HL-60 (cell line): ENCODE measurements at regions not wholly inside any gene's neighbourhood (a gene's known extent, or its start where the extent isn't known, plus 50 kb on each side); places are given as distances from the start of the nearest gene placed in this dataset.

Source experiments
- GABPA ChIP-seq: IDR thresholded peaks from 2 replicates; pipeline ENCODE4 v1.6.1; 2012; ENCODE audit warnings: low read depth
- POLR2AphosphoS5 ChIP-seq: IDR thresholded peaks from 2 replicates; pipeline ENCODE4 v1.6.1; 2012; ENCODE audit warnings: low read depth
- SPI1 ChIP-seq: IDR thresholded peaks from 2 replicates; pipeline ENCODE4 v1.6.1; 2012; ENCODE audit warnings: low read depth, mild to moderate bottlenecking, borderline replicate concordance
- TF ChIP-seq, protein P1 (sequence below): IDR thresholded peaks from one replicate; pipeline ENCODE4 v1.5.1; 2011; ENCODE audit warnings: low read length, control low read depth, inconsistent platforms; ENCODE audit not compliant: insufficient read depth
- TF ChIP-seq, protein P2 (sequence below): IDR thresholded peaks from 2 replicates; pipeline ENCODE4 v1.6.1; 2012; ENCODE audit warnings: low read depth; ENCODE audit not compliant: insufficient replicate concordance

DNA sequence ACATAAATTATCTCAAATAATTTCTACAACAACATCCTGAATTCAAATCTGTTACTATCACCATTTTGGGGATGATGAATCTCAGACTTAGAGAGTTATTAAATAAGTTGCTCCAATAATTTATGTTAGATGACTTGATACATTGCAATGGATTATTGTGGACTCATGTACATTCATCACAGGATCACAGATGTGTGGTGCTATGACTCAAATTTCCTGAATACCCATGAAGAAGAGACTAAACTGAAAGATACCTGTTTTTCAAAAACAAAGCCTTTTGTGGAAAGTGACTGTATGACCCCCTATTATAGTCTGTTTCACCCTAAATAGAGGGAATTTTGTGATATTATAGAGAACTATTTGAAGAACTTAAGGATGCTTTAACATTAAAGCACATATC is 315.0 kb downstream of the PLA2G4A start:
- TF ChIP-seq, protein P1, sequence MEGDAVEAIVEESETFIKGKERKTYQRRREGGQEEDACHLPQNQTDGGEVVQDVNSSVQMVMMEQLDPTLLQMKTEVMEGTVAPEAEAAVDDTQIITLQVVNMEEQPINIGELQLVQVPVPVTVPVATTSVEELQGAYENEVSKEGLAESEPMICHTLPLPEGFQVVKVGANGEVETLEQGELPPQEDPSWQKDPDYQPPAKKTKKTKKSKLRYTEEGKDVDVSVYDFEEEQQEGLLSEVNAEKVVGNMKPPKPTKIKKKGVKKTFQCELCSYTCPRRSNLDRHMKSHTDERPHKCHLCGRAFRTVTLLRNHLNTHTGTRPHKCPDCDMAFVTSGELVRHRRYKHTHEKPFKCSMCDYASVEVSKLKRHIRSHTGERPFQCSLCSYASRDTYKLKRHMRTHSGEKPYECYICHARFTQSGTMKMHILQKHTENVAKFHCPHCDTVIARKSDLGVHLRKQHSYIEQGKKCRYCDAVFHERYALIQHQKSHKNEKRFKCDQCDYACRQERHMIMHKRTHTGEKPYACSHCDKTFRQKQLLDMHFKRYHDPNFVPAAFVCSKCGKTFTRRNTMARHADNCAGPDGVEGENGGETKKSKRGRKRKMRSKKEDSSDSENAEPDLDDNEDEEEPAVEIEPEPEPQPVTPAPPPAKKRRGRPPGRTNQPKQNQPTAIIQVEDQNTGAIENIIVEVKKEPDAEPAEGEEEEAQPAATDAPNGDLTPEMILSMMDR, result no peak
- TF ChIP-seq POLR2AphosphoS5, result no peak
- TF ChIP-seq GABPA, result no peak
- TF ChIP-seq, protein P2, sequence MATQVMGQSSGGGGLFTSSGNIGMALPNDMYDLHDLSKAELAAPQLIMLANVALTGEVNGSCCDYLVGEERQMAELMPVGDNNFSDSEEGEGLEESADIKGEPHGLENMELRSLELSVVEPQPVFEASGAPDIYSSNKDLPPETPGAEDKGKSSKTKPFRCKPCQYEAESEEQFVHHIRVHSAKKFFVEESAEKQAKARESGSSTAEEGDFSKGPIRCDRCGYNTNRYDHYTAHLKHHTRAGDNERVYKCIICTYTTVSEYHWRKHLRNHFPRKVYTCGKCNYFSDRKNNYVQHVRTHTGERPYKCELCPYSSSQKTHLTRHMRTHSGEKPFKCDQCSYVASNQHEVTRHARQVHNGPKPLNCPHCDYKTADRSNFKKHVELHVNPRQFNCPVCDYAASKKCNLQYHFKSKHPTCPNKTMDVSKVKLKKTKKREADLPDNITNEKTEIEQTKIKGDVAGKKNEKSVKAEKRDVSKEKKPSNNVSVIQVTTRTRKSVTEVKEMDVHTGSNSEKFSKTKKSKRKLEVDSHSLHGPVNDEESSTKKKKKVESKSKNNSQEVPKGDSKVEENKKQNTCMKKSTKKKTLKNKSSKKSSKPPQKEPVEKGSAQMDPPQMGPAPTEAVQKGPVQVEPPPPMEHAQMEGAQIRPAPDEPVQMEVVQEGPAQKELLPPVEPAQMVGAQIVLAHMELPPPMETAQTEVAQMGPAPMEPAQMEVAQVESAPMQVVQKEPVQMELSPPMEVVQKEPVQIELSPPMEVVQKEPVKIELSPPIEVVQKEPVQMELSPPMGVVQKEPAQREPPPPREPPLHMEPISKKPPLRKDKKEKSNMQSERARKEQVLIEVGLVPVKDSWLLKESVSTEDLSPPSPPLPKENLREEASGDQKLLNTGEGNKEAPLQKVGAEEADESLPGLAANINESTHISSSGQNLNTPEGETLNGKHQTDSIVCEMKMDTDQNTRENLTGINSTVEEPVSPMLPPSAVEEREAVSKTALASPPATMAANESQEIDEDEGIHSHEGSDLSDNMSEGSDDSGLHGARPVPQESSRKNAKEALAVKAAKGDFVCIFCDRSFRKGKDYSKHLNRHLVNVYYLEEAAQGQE, result no peak
- no peak for TF ChIP-seq SPI1
